Cerebellar cortex (tissue), 1 donor: ENCODE measurements at regions not wholly inside any gene's neighbourhood (a gene's known extent, or its start where the extent isn't known, plus 50 kb on each side); places are given as distances from the start of the nearest gene placed in this dataset.

ENCODE experiments used
- DNase-seq: peaks from one replicate; pipeline ENCODE4 v3.0.0-alpha.2; 2015; ENCODE audit warnings: low spot score

GRCh38 chr3:17795280-17795679 lies 52.8 kb upstream of the TBC1D5 start:
- no peak for DNase-seq

- no peak for DNase-seq
Measured at GRCh38 chr3:17793542-17794195, 51.2 kb upstream of the TBC1D5 start.
